ENCODE measurements at regions not wholly inside any gene's neighbourhood (a gene's known extent, or its start where the extent isn't known, plus 50 kb on each side); places are given as distances from the start of the nearest gene placed in this dataset.

DNA sequence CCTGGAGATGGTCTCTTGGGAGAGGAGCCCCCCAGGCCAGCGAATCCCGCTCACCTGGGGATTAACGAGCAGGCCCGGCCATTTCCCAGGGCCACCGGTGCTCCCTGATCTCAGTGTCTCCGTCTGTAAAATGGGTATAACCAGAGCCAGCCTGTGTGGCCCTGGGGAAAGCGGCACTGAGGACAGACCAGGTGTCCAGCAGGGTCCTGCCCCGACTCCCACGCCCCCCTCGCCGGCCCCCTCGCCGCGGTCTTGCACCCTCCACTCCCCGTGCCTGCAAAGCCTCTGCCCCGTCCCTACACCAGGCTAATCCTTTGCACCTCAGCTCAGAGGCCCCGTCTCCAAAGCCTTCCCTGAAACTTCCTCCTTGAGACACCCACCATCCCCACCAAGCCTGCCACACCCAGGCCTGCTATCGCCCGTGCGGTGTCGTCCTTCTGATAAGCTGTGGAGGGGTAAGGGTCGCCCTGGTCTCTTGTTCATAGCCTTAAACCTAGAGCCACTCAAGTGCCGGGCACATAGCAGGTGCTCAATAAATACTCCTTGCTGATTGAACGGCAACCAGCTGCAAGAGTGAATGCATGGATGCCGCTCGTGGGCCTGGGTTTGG lies 259.1 kb downstream of the C16orf95 start:
- TF ChIP-seq, protein P1, sequence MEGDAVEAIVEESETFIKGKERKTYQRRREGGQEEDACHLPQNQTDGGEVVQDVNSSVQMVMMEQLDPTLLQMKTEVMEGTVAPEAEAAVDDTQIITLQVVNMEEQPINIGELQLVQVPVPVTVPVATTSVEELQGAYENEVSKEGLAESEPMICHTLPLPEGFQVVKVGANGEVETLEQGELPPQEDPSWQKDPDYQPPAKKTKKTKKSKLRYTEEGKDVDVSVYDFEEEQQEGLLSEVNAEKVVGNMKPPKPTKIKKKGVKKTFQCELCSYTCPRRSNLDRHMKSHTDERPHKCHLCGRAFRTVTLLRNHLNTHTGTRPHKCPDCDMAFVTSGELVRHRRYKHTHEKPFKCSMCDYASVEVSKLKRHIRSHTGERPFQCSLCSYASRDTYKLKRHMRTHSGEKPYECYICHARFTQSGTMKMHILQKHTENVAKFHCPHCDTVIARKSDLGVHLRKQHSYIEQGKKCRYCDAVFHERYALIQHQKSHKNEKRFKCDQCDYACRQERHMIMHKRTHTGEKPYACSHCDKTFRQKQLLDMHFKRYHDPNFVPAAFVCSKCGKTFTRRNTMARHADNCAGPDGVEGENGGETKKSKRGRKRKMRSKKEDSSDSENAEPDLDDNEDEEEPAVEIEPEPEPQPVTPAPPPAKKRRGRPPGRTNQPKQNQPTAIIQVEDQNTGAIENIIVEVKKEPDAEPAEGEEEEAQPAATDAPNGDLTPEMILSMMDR (IDR thresholded peaks at IDR 0.05): no peak
- Histone ChIP-seq H3K4me1 (peaks cover 0 to 6% of the 10 kb centered on the region in 2 donors), H3K36me3 (no peaks in the 10 kb centered on the region), H3K9me3 (no peaks in the 10 kb centered on the region), H3K27me3 (no peaks in the 10 kb centered on the region), H3K27ac (no peak overlapping the region), H3K4me3 (no peak overlapping the region)
- DNase-seq (ENCODE audit: low spot score): no peak

DNA sequence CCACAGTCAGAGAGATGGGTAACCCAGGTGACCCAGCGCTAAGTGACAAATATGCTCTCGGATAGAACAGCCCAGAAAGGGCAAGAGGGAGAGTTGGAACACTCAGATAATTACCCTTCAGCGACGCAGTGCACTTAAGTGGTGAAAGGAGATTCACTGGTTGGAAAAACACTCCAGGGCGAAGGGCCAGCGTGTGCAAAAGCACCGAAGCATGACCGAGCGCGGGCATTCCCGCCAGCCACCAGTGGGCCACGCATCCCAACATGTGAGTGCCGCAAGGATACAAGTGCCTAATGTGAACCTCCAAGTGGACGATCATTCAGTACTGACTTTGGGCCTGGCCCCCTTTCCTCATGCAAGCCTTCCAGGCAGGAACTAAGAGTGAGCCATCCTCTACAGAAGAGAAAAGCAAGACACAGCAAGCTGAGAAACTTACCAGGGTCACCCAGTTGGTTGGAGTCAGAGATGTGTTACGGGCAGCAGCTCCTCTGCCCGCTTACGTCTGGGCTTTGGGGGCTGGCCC lies 258.4 kb downstream of the C16orf95 start:
- no peak overlapping the region for H3K27ac ChIP-seq
- TF ChIP-seq, protein P1 (IDR thresholded peaks at IDR 0.05): no peak
- H3K9me3 ChIP-seq: no peaks in the 10 kb centered on the region
- H3K4me1 ChIP-seq: peaks cover 0 to 6% of the 10 kb centered on the region in 2 donors
- DNase-seq (ENCODE audit: low spot score): no peak
- no peak overlapping the region for H3K4me3 ChIP-seq
- no peaks in the 10 kb centered on the region for H3K27me3 ChIP-seq
- no peaks in the 10 kb centered on the region for H3K36me3 ChIP-seq

DNA sequence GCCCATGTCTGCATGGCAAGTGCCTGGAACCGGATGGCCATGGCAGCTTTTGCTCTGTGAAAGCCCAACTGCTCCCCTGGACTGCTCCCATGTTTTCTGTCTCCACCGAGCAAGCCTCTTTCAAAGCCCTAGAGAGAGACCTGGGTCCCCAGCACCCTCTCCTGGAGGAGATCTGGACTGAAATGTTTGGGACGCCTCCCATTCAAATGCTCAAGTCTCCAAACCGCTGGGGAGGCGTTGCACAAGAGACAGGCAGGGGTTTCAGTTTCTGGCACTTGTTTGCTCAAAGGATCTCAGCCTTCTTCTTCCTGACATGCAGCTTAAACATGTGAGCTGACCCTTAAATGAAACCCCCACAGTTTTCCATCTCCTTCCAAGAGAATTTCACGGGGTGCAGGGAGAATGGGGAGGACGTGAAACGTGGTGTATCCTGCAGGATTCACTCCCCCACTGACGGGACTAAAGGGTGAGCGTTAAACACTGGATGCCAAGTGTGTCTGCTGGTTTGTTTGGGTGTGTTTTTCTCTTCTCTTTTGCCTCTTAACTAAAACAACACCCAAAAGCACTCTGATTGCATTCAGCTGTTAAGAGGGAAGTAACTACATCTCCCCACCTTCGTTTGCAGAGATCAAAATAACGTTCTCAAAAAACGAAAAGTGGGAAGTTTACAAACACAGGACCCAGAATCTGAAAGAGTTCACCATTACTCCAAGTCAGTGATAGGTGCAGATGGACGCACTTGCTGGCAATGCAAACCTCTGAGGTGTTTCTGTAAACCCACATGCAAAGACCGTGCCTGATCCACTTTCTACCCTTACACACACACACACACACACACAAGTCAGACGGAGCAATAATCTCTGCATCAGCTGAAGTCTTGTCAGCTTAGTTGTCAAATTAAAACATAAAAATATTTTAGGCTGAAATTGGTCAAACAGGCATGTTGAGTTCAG lies 256.9 kb downstream of the C16orf95 start:
- Histone ChIP-seq H3K27ac (no peak overlapping the region), H3K4me3 (no peak overlapping the region), H3K27me3 (no peaks in the 10 kb centered on the region), H3K36me3 (no peaks in the 10 kb centered on the region), H3K4me1 (peaks cover 0 to 6% of the 10 kb centered on the region in 2 donors), H3K9me3 (no peaks in the 10 kb centered on the region)
- DNase-seq (ENCODE audit: low spot score): peak; percentile 70
- TF ChIP-seq, protein P1 (IDR thresholded peaks at IDR 0.05): no peak

DNA sequence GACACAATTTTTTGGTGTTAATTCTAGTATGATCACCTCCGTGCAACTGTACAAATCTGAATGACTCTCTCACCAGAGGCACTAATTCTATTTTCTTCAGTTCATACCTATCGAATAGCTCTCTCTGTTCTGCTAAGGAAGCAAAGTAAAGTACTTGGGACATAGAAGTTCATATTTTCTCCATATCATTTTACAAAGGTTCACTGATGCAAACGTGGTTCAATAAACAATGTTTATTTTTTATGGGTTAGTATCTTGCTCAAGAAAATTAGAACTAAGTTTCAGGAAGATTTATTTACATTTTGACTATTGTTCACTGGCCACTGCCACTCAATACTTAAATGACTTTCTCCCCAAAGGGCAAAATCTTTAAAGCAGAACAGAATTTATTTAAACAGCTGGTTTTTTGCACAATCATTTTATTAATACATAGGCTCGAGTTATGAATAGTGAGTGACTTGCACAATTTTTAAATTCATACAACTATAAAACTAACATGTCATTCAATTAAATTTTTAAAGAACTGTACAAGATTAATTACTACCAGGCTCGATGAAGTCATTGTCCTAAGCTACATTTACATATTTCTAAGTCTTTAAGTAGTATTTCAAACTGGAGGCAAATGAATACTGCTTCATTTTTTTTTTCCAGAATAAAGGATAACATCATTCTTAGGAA lies 255.8 kb downstream of the C16orf95 start:
- TF ChIP-seq, protein P1 (IDR thresholded peaks at IDR 0.05): no peak
- Histone ChIP-seq H3K27ac (no peak overlapping the region), H3K36me3 (no peaks in the 10 kb centered on the region), H3K4me3 (no peak overlapping the region), H3K4me1 (peaks cover 0 to 6% of the 10 kb centered on the region in 2 donors), H3K9me3 (no peaks in the 10 kb centered on the region), H3K27me3 (no peaks in the 10 kb centered on the region)
- DNase-seq (ENCODE audit: low spot score): no peak

DNA sequence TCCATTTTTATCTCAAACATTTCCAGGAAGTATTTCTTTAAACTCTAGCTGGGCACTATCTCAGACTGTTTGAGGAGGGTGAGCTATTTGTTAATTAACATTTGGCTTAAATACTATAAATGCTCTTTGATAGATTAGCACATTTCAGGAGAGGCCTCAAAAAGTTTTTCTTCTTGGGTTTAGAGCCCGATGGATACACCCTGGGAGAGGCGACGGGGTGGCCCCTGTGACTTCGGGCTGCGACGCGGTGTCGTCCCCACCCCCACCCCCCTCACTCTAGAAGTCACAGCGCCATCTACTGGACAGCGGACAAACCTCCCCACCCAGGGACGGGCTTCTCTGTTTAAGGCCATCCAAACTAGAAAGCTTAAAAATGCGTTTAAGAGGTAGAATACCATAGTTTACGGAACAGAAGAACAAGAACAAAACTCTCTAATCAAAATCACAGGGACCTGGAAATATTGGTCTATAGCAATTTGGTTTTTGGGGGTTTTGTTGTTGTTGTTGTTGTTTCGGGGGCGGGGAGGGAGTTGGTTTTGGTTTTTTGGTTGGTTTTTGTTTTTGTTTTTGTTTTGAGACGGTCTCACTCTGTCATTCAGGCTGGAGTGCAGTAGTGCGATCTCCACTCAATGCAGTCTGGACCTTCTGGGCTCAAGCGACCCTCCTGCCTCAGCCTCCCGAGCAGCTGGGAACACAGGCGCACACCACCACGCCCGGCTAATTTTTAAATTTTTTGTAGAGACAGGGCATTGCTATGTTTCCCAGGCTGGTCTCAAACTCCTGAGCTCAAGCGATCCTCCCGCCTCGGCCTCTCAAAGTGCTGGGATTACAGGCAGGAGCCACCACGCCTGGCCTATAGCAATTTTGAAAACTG lies 254.4 kb downstream of the C16orf95 start:
- Histone ChIP-seq H3K27me3 (no peaks in the 10 kb centered on the region), H3K27ac (no peak overlapping the region), H3K9me3 (no peaks in the 10 kb centered on the region), H3K4me1 (peaks cover 0 to 6% of the 10 kb centered on the region in 2 donors), H3K4me3 (no peak overlapping the region), H3K36me3 (no peaks in the 10 kb centered on the region)
- DNase-seq (ENCODE audit: low spot score): peak; percentile 71
- TF ChIP-seq, protein P1 (IDR thresholded peaks at IDR 0.05): peak; percentile 83 to 91
